HG02623 (cell line): ENCODE measurements at regions not wholly inside any gene's neighbourhood (a gene's known extent, or its start where the extent isn't known, plus 50 kb on each side); places are given as distances from the start of the nearest gene placed in this dataset.
"Not testable (repeated sequence)": the region's sequence is repeated elsewhere in the genome, so short reads cannot be mapped to it uniquely, and the experiment has no call there.

Source experiments
- ATAC-seq: cut with Tn5 transposase; IDR thresholded peaks from one replicate; pipeline ENCODE4 v1.9.1; 2021; ENCODE audit warnings: moderate library complexity; ENCODE audit not compliant: unreplicated experiment

GRCh38 chr15:92705764-92706163, 50.2 kb upstream of the FAM174B start:
- no peak for ATAC-seq

- no peak for ATAC-seq
Observed at GRCh38 chr15:92706201-92706600, 50.6 kb upstream of the FAM174B start.

GRCh38 chr15:92707880-92708551, 52.4 kb upstream of the FAM174B start:
- ATAC-seq, result no peak

GRCh38 chr15:92708635-92709034, 53.1 kb upstream of the FAM174B start:
- ATAC-seq, result no peak

GRCh38 chr15:92709110-92709790, 53.7 kb upstream of the FAM174B start:
- no peak for ATAC-seq

- no peak for ATAC-seq
Observed at GRCh38 chr15:92711457-92711831, 55.9 kb upstream of the FAM174B start.

GRCh38 chr15:92714077-92714476, 58.5 kb upstream of the FAM174B start:
- no peak for ATAC-seq

- ATAC-seq, result peak; percentile 47
Observed at GRCh38 chr15:92714477-92715401, 59.2 kb upstream of the FAM174B start.

GRCh38 chr15:92715758-92716157, 60.2 kb upstream of the FAM174B start:
- ATAC-seq, result no peak

GRCh38 chr15:92719021-92719420, 63.4 kb upstream of the FAM174B start:
- ATAC-seq, result no peak

GRCh38 chr15:92724144-92724543, 68.6 kb upstream of the FAM174B start:
- no peak for ATAC-seq

- ATAC-seq, result no peak
Observed at GRCh38 chr15:92725171-92725570, 69.6 kb upstream of the FAM174B start.

- ATAC-seq, result no peak
Observed at GRCh38 chr15:92728266-92728665, 72.7 kb upstream of the FAM174B start.

- no peak for ATAC-seq
Observed at GRCh38 chr15:92733090-92733933, 77.7 kb upstream of the FAM174B start.

- ATAC-seq, result no peak
Observed at GRCh38 chr15:92733934-92734521, 78.5 kb upstream of the FAM174B start.

GRCh38 chr15:92739246-92739645, 83.7 kb upstream of the FAM174B start:
- not testable (repeated sequence) for ATAC-seq

- ATAC-seq, result no peak
Observed at GRCh38 chr15:92745845-92746271, 90.3 kb upstream of the FAM174B start.

- no peak for ATAC-seq
Observed at GRCh38 chr15:92747047-92747446, 91.5 kb upstream of the FAM174B start.

GRCh38 chr15:92749216-92749615, 93.6 kb upstream of the FAM174B start:
- no peak for ATAC-seq

GRCh38 chr15:92749946-92750345, 94.4 kb upstream of the FAM174B start:
- ATAC-seq, result no peak
